Heart left ventricle (tissue), 13 donors: ENCODE measurements at regions not wholly inside any gene's neighbourhood (a gene's known extent, or its start where the extent isn't known, plus 50 kb on each side); places are given as distances from the start of the nearest gene placed in this dataset.
"Not testable (repeated sequence)": the region's sequence is repeated elsewhere in the genome, so short reads cannot be mapped to it uniquely, and the experiment has no call there.

ENCODE experiments used
- POLR2A ChIP-seq, 2 donors: fragments of 450-650 bp; IDR thresholded peaks; one replicate each; pipeline ENCODE4 v1.6.1; 2017; ENCODE audit warnings: antibody characterized with exemption in 2 of 2, mild to moderate bottlenecking in 2 of 2, moderate library complexity in 2 of 2
- TF ChIP-seq, protein P1 (sequence below), 12 donors: fragments of 200-600 bp; sonication (generic) in 4 of 12; IDR thresholded peaks; one replicate each; pipeline versions ENCODE4 v1.5.0 to v1.8.0; 2018 to 2022; ENCODE audit warnings: antibody characterized with exemption in 12 of 12, mild to moderate bottlenecking in 5 of 12
- donor health status: ischemic (EF 13 %, LVEDD 7.1; RV severe dilation, severe dysfunction).
- donor health status: DM: no; HTN: yes; CAD: no.
- donor health status: DM: no; HTN: no; CAD: no.
- donor health status: ischemic (EF 25% LVEDD 6.9; RV normal size, moderate dysfunction).
- donor health status: ischemic (EF 25% LVEDD 5.7; RV mildly dilated, moderate dysfunction).
- donor health status: ischemic (EF 35%, LVEDD 5.7; RV mildly dilated, moderate dysfunction).
- donor health status: nonischemic (EF 11% LVEDD 7.7; RV severe dilation, severe dysfunction).
- donor health status: DM: yes; HTN: yes; CAD: no.
- donor health status: PGD.
- donor health status: ischemic (EF 29% LVEDD 5.4; RV normal size, mild dysfunction).
- donor health status: nonischemic (EF 23%, LVEDD 6.1; RV moderate dilation, normal function).

GRCh38 chr1:273772-274171, 177.7 kb downstream of the OR4F29 start:
- not testable (repeated sequence) for TF ChIP-seq POLR2A (IDR thresholded peaks at IDR 0.05)
- TF ChIP-seq, protein P1, sequence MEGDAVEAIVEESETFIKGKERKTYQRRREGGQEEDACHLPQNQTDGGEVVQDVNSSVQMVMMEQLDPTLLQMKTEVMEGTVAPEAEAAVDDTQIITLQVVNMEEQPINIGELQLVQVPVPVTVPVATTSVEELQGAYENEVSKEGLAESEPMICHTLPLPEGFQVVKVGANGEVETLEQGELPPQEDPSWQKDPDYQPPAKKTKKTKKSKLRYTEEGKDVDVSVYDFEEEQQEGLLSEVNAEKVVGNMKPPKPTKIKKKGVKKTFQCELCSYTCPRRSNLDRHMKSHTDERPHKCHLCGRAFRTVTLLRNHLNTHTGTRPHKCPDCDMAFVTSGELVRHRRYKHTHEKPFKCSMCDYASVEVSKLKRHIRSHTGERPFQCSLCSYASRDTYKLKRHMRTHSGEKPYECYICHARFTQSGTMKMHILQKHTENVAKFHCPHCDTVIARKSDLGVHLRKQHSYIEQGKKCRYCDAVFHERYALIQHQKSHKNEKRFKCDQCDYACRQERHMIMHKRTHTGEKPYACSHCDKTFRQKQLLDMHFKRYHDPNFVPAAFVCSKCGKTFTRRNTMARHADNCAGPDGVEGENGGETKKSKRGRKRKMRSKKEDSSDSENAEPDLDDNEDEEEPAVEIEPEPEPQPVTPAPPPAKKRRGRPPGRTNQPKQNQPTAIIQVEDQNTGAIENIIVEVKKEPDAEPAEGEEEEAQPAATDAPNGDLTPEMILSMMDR (IDR thresholded peaks at IDR 0.05), result not testable (repeated sequence)
